B cell (primary cell): ENCODE measurements at regions not wholly inside any gene's neighbourhood (a gene's known extent, or its start where the extent isn't known, plus 50 kb on each side); places are given as distances from the start of the nearest gene placed in this dataset.

Experiments used
- ATAC-seq: fragments of 200-7000 bp; cut with Tn5 transposase; one replicate; pipeline ENCODE4 v1.10.0; 2021; ENCODE audit warnings: low read depth, mild to moderate bottlenecking, moderate number of reproducible peaks, moderate library complexity
- CTCF ChIA-PET: fragments of 350-600 bp; sonication (Branson Sonifier 250); formaldehyde crosslinking; loops from one replicate; lab custom pipeline; 2021; ENCODE audit warnings: antibody characterized with exemption, inconsistent platforms; lab: Charles Lee
- POLR2A ChIA-PET: fragments of 350-600 bp; sonication (Branson Sonifier 250); formaldehyde crosslinking; loops from one replicate; lab custom pipeline; 2021; ENCODE audit warnings: antibody characterized with exemption; lab: Charles Lee
- DNase-seq: peaks from one replicate; pipeline ENCODE4 v3.0.0; 2013
- H2AFZ ChIP-seq: 2 replicates; pipeline ENCODE4 v1.6.1; 2012; ENCODE audit warnings: mild to moderate bottlenecking, low read depth, low read length; ENCODE audit not compliant: insufficient read depth, poor library complexity, severe bottlenecking
- H3K27ac ChIP-seq, 2 donors: 1 replicate in 1 of 2; 2 replicates in 1 of 2; pipeline ENCODE4 v1.5.1; 2012 to 2013; ENCODE audit warnings: low read length in 2 of 2, mild to moderate bottlenecking in 2 of 2, moderate library complexity in 1 of 2
- H3K27me3 ChIP-seq, 4 experiments: fragments of 200-600 bp in 1 of 4; sonication (generic) in 1 of 4; replicated peaks in 1 of 4; 1 replicate in 2 of 4; 2 replicates in 2 of 4; pipeline versions ENCODE4 v1.6.1 to v1.7.0; 2013 to 2016; ENCODE audit warnings: low read length in 3 of 4, mild to moderate bottlenecking in 2 of 4, mixed read lengths in 1 of 4, moderate library complexity in 1 of 4; ENCODE audit not compliant: insufficient read depth in 4 of 4, control insufficient read depth in 3 of 4; ENCODE audit errors: control extremely low read depth in 1 of 4
- H3K36me3 ChIP-seq, 2 experiments: replicated peaks in 1 of 2; 1 replicate in 1 of 2; 2 replicates in 1 of 2; pipeline versions ENCODE4 v1.6.1 to v1.7.1; 2013; ENCODE audit warnings: low read length in 1 of 2; ENCODE audit not compliant: insufficient read depth in 2 of 2, control insufficient read depth in 1 of 2; ENCODE audit errors: control extremely low read depth in 1 of 2, extremely low read depth in 1 of 2
- H3K4me1 ChIP-seq, 2 donors: fragments of 200-600 bp in 1 of 2; sonication (generic) in 1 of 2; 1 replicate in 1 of 2; 2 replicates in 1 of 2; pipeline versions ENCODE4 v1.5.1 to v1.6.1; 2013 to 2017; ENCODE audit warnings: low read length in 2 of 2; ENCODE audit not compliant: control insufficient read depth in 2 of 2, insufficient read depth in 2 of 2
- H3K4me2 ChIP-seq: replicated peaks from 2 replicates; pipeline ENCODE3; 2012; ENCODE audit warnings: mild to moderate bottlenecking, low read depth, low read length; ENCODE audit not compliant: poor library complexity, severe bottlenecking
- H3K4me3 ChIP-seq, 5 experiments: fragments of 200-600 bp in 1 of 5; sonication (generic) in 1 of 5; 1 replicate in 3 of 5; 2 replicates in 2 of 5; pipeline versions ENCODE4 v1.5.1 to v1.7.0; 2011 to 2016; ENCODE audit warnings: low read length in 4 of 5, mild to moderate bottlenecking in 4 of 5, low read depth in 2 of 5, control low read depth in 1 of 5, moderate library complexity in 1 of 5; ENCODE audit not compliant: insufficient read depth in 1 of 5; ENCODE audit errors: control extremely low read depth in 1 of 5, extremely low read depth in 1 of 5
- H3K79me2 ChIP-seq: fragments of 200-600 bp; sonication (generic); one replicate; pipeline ENCODE4 v1.6.0; 2016; ENCODE audit warnings: low read length; ENCODE audit not compliant: control insufficient read depth, insufficient read depth
- H3K9ac ChIP-seq: fragments of 200-600 bp; sonication (generic); 2 replicates; pipeline ENCODE4 v1.6.1; 2017; ENCODE audit warnings: mild to moderate bottlenecking, low read length, moderate library complexity
- H3K9me3 ChIP-seq, 3 donors: one replicate each; pipeline versions ENCODE4 v1.6.1 to v1.7.1; 2013; ENCODE audit warnings: low read length in 2 of 3; ENCODE audit not compliant: control insufficient read depth in 2 of 3, insufficient read depth in 1 of 3; ENCODE audit errors: control extremely low read depth in 1 of 3
- H4K20me1 ChIP-seq: 2 replicates; pipeline ENCODE4 v1.6.0; 2012; ENCODE audit warnings: mild to moderate bottlenecking, low read length; ENCODE audit not compliant: insufficient read depth, control insufficient read depth, poor library complexity, severe bottlenecking
- H3K27ac Mint-ChIP-seq: one replicate; pipeline ENCODE4 v1.8.0; 2021; ENCODE audit warnings: mixed read lengths
- H3K27me3 Mint-ChIP-seq: one replicate; pipeline ENCODE4 v1.8.0; 2021; ENCODE audit warnings: mixed read lengths
- H3K4me1 Mint-ChIP-seq: one replicate; pipeline ENCODE4 v1.8.0; 2021; ENCODE audit warnings: mixed read lengths
- H3K4me3 Mint-ChIP-seq: one replicate; pipeline ENCODE4 v1.8.0; 2021; ENCODE audit warnings: mixed read lengths
- H3K9me3 Mint-ChIP-seq: one replicate; pipeline ENCODE4 v1.8.0; 2022; ENCODE audit warnings: mixed read lengths; ENCODE audit not compliant: insufficient read depth
- EZH2 ChIP-seq: IDR thresholded peaks from 2 replicates; pipeline ENCODE4 v1.6.1; 2012; ENCODE audit warnings: borderline replicate concordance, low read depth, mild to moderate bottlenecking, moderate library complexity, low read length; ENCODE audit not compliant: insufficient read depth, poor library complexity, severe bottlenecking
- WGBS: methylation state at CpG from one replicate; pipeline ENCODE4 v1.1.5; 2013; ENCODE audit warnings: missing lambda C conversion rate; ENCODE audit not compliant: insufficient coverage; 5-methylcytosine and 5-hydroxymethylcytosine counted together
- intact Hi-C: fragments of 100-400 bp; cut with micrococcal nuclease; formaldehyde crosslinking; loops from one replicate; pipeline ENCODE4 v1.10.0; 2022
- TF ChIP-seq, protein P1 (sequence below): fragments of 200-600 bp; IDR thresholded peaks from one replicate; pipeline ENCODE4 v1.8.0; 2022; ENCODE audit warnings: antibody characterized with exemption, mild to moderate bottlenecking

- no peak overlapping the region for H3K4me3 Mint-ChIP-seq
- no peak overlapping the region for H3K27ac Mint-ChIP-seq
- H3K9me3 Mint-ChIP-seq, result no peaks in the 10 kb centered on the region
- Histone ChIP-seq H3K36me3 (no peaks in the 10 kb centered on the region), H3K9ac (no peak overlapping the region), H3K9me3 (peaks cover 0 to 8% (median 0%) of the 10 kb centered on the region in 3 donors), H3K4me2 (no peak overlapping the region), H3K27ac (no peak overlapping the region), H3K4me3 (no peak overlapping the region), H3K79me2 (no peaks in the 10 kb centered on the region), H2AFZ (no peak overlapping the region), H4K20me1 (no peaks in the 10 kb centered on the region), H3K4me1 (no peaks in the 10 kb centered on the region), H3K27me3 (no peaks in the 10 kb centered on the region)
- intact Hi-C loops, result no loop called here
- no peak for TF ChIP-seq EZH2
- TF ChIP-seq, protein P1, sequence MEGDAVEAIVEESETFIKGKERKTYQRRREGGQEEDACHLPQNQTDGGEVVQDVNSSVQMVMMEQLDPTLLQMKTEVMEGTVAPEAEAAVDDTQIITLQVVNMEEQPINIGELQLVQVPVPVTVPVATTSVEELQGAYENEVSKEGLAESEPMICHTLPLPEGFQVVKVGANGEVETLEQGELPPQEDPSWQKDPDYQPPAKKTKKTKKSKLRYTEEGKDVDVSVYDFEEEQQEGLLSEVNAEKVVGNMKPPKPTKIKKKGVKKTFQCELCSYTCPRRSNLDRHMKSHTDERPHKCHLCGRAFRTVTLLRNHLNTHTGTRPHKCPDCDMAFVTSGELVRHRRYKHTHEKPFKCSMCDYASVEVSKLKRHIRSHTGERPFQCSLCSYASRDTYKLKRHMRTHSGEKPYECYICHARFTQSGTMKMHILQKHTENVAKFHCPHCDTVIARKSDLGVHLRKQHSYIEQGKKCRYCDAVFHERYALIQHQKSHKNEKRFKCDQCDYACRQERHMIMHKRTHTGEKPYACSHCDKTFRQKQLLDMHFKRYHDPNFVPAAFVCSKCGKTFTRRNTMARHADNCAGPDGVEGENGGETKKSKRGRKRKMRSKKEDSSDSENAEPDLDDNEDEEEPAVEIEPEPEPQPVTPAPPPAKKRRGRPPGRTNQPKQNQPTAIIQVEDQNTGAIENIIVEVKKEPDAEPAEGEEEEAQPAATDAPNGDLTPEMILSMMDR, result no peak
- H3K27me3 Mint-ChIP-seq, result no peaks in the 10 kb centered on the region
- no peaks in the 10 kb centered on the region for H3K4me1 Mint-ChIP-seq
- WGBS, result no CpG with 5 or more reads among the region's 1 CpG
- DNase-seq, result no peak
- no peak for ATAC-seq
- ChIA-PET CTCF (no interaction called here), POLR2A (no interaction called here)
Observed at GRCh38 chr10:28942012-28942411, 264.7 kb downstream of the BAMBI start.

DNA sequence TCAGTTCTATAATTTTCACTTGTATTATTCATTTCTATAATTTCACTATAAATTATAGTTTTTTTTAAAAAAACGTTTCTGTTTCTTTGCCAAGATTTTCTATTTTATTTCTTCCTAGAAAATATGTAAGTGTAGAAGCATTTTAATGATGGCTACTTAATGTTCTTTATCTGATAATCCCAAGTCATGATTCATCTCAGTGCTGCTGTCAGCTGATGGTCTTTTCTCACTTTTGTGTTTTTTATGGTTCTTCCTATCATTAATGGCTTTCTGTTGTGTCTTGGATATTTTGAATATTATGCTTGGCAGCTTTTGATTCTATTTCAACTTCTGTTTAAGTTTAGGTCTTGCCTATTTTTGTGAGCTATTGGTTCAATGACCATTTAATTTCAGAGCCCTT, 268.6 kb downstream of the BAMBI start:
- Histone ChIP-seq H3K4me3 (no peak overlapping the region), H3K4me2 (no peak overlapping the region), H3K9ac (no peak overlapping the region), H3K79me2 (no peaks in the 10 kb centered on the region), H2AFZ (no peak overlapping the region), H3K27ac (no peak overlapping the region), H3K4me1 (no peaks in the 10 kb centered on the region), H3K27me3 (no peaks in the 10 kb centered on the region), H4K20me1 (no peaks in the 10 kb centered on the region), H3K9me3 (no peaks in the 10 kb centered on the region), H3K36me3 (no peaks in the 10 kb centered on the region)
- intact Hi-C loops, result no loop called here
- DNase-seq (no peak), ATAC-seq (no peak)
- CTCF ChIA-PET, result no interaction called here
- Mint-ChIP-seq H3K9me3 (no peaks in the 10 kb centered on the region), H3K4me1 (no peaks in the 10 kb centered on the region), H3K27ac (no peak overlapping the region), H3K27me3 (peaks cover 4% of the 10 kb centered on the region), H3K4me3 (no peak overlapping the region)
- no CpG with 5 or more reads among the region's 1 CpG for WGBS
- no peak for TF ChIP-seq EZH2
- TF ChIP-seq, protein P1, result no peak
- POLR2A ChIA-PET, result no interaction called here
